Keratinocyte (primary cell): ENCODE measurements at regions not wholly inside any gene's neighbourhood (a gene's known extent, or its start where the extent isn't known, plus 50 kb on each side); places are given as distances from the start of the nearest gene placed in this dataset.
A peak's percentile ranks its signal among the peaks of the same experiment; 100 is the strongest.

Source experiments
- DNase-seq: peaks from one replicate; pipeline ENCODE4 v3.0.0-alpha.2; 2011; ENCODE audit warnings: low read depth, missing footprints, low spot score
- FAIRE-seq: peaks from 2 replicates; lab custom pipeline; 2011; peaks lifted over from hg19 to GRCh38; lab: Jason Lieb, UNC
- H2AFZ ChIP-seq: 2 replicates; pipeline ENCODE4 v1.6.0; 2012; ENCODE audit warnings: low read length, control low read depth, inconsistent platforms; ENCODE audit not compliant: control insufficient read depth
- H3K27ac ChIP-seq: 2 replicates; pipeline ENCODE4 v1.5.1; 2011; ENCODE audit warnings: low read length; ENCODE audit not compliant: control insufficient read depth, insufficient read depth
- H3K27me3 ChIP-seq: 3 replicates; pipeline ENCODE4 v1.6.0; 2011; ENCODE audit warnings: low read length; ENCODE audit not compliant: control insufficient read depth, insufficient read depth; ENCODE audit errors: extremely low read depth
- H3K36me3 ChIP-seq, 2 experiments: 2 replicates in 1 of 2; 3 replicates in 1 of 2; pipeline ENCODE4 v1.5.1; 2011; ENCODE audit warnings: low read length in 2 of 2, mild to moderate bottlenecking in 1 of 2; ENCODE audit not compliant: control insufficient read depth in 2 of 2, insufficient read depth in 2 of 2; ENCODE audit errors: extremely low read depth in 1 of 2
- H3K4me1 ChIP-seq: 3 replicates; pipeline ENCODE4 v1.5.1; 2011; ENCODE audit warnings: low read length; ENCODE audit not compliant: control insufficient read depth, insufficient read depth; ENCODE audit errors: extremely low read depth
- H3K4me2 ChIP-seq: 3 replicates; pipeline ENCODE4 v1.6.0; 2011; ENCODE audit warnings: low read depth, low read length; ENCODE audit not compliant: control insufficient read depth, insufficient read depth; ENCODE audit errors: extremely low read depth
- H3K4me3 ChIP-seq, 3 experiments: fragments of 200-600 bp in 1 of 3; sonication (generic) in 1 of 3; 2 replicates in 2 of 3; 3 replicates in 1 of 3; pipeline ENCODE4 v1.5.1; 2011 to 2016; ENCODE audit warnings: low read length in 3 of 3, mild to moderate bottlenecking in 3 of 3, control low read depth in 2 of 3, inconsistent platforms in 1 of 3, low read depth in 1 of 3, mixed read lengths in 1 of 3, mixed run types in 1 of 3, moderate library complexity in 1 of 3; ENCODE audit not compliant: control insufficient read depth in 2 of 3, insufficient read depth in 2 of 3; ENCODE audit errors: extremely low read depth in 1 of 3
- H3K79me2 ChIP-seq: 2 replicates; pipeline ENCODE4 v1.6.0; 2012; ENCODE audit warnings: low read length; ENCODE audit not compliant: control insufficient read depth, insufficient read depth
- H3K9ac ChIP-seq: 3 replicates; pipeline ENCODE4 v1.6.0; 2011; ENCODE audit warnings: low read length; ENCODE audit not compliant: control insufficient read depth, insufficient read depth; ENCODE audit errors: extremely low read depth
- H3K9me1 ChIP-seq: 3 replicates; pipeline ENCODE4 v1.6.0; 2011; ENCODE audit warnings: low read length; ENCODE audit not compliant: control insufficient read depth, insufficient read depth; ENCODE audit errors: extremely low read depth
- H3K9me3 ChIP-seq: 2 replicates; pipeline ENCODE4 v1.5.1; 2012; ENCODE audit warnings: low read depth, low read length; ENCODE audit not compliant: control insufficient read depth
- H4K20me1 ChIP-seq: 3 replicates; pipeline ENCODE4 v1.6.0; 2011; ENCODE audit warnings: low read length; ENCODE audit not compliant: control insufficient read depth, insufficient read depth; ENCODE audit errors: extremely low read depth
- CTCF ChIP-seq, 3 experiments: IDR thresholded peaks in 1 of 3; conservative IDR thresholded peaks in 1 of 3; optimal IDR thresholded peaks in 1 of 3; 2 replicates in 2 of 3; 3 replicates in 1 of 3; pipeline versions ENCODE3 to v1.5.1; 2011; ENCODE audit warnings: low read length in 3 of 3, mild to moderate bottlenecking in 3 of 3, moderate library complexity in 2 of 3, control low read depth in 1 of 3, inconsistent platforms in 1 of 3; ENCODE audit not compliant: insufficient read depth in 2 of 3; ENCODE audit errors: extremely low read depth in 1 of 3
- EZH2 ChIP-seq: IDR thresholded peaks from one replicate; pipeline ENCODE4 v1.6.1; 2012; ENCODE audit warnings: inconsistent platforms, mild to moderate bottlenecking, low read length, moderate library complexity
- dilution Hi-C: fragments of 300-500 bp; cut with MboI; formaldehyde crosslinking; loops from one replicate; pipeline ENCODE4 v1.7.0; 2020; ENCODE audit warnings: low sequenced_read_pairs; ENCODE audit not compliant: extremely low pct_ligation_motif_present

GRCh38 chr5:88606173-88606572 is 276.8 kb downstream of the MEF2C start:
- no peak overlapping the region for H3K27ac ChIP-seq
- H3K4me2 ChIP-seq: no peak overlapping the region
- dilution Hi-C loops: no loop called here
- no peak for TF ChIP-seq EZH2
- TF ChIP-seq CTCF (optimal IDR thresholded peaks at IDR 0.05 in 1 of 3, IDR thresholded peaks at IDR 0.05 in 1 of 3, conservative IDR thresholded peaks at IDR 0.05 in 1 of 3; ENCODE audit: extremely low read depth in 1 of 3, insufficient read depth in 2 of 3, low read length in 3 of 3): no peak
- no peaks in the 10 kb centered on the region for H3K79me2 ChIP-seq
- no peaks in the 10 kb centered on the region for H3K27me3 ChIP-seq
- H3K9me1 ChIP-seq: no peaks in the 10 kb centered on the region
- no peaks in the 10 kb centered on the region for H4K20me1 ChIP-seq
- no peaks in the 10 kb centered on the region for H3K4me1 ChIP-seq
- no peak overlapping the region for H3K9ac ChIP-seq
- no peak overlapping the region for H2AFZ ChIP-seq
- H3K4me3 ChIP-seq: no peak overlapping the region
- no peak for FAIRE-seq
- no peak for DNase-seq
- H3K9me3 ChIP-seq: no peaks in the 10 kb centered on the region
- no peaks in the 10 kb centered on the region for H3K36me3 ChIP-seq

GRCh38 chr5:88602584-88602983 is 280.4 kb downstream of the MEF2C start:
- Histone ChIP-seq H3K27ac (no peak overlapping the region), H2AFZ (no peak overlapping the region), H4K20me1 (no peaks in the 10 kb centered on the region), H3K79me2 (no peaks in the 10 kb centered on the region), H3K9ac (no peak overlapping the region), H3K9me3 (no peaks in the 10 kb centered on the region), H3K36me3 (no peaks in the 10 kb centered on the region), H3K9me1 (no peaks in the 10 kb centered on the region), H3K4me2 (no peak overlapping the region), H3K4me3 (no peak overlapping the region), H3K27me3 (no peaks in the 10 kb centered on the region), H3K4me1 (no peaks in the 10 kb centered on the region)
- DNase-seq (no peak), FAIRE-seq (no peak)
- TF ChIP-seq EZH2 (no peak), CTCF (optimal IDR thresholded peaks at IDR 0.05 in 1 of 3, IDR thresholded peaks at IDR 0.05 in 1 of 3, conservative IDR thresholded peaks at IDR 0.05 in 1 of 3; ENCODE audit: extremely low read depth in 1 of 3, insufficient read depth in 2 of 3, low read length in 3 of 3) (peak; percentile 27 to 56 (median 41))
- dilution Hi-C loops: no loop called here
